GM06990 (cell line): ENCODE measurements at regions not wholly inside any gene's neighbourhood (a gene's known extent, or its start where the extent isn't known, plus 50 kb on each side); places are given as distances from the start of the nearest gene placed in this dataset.

ENCODE experiments used
- DNase-seq: peaks from one replicate; pipeline ENCODE4 v3.0.0-alpha.2; 2011; ENCODE audit not compliant: insufficient read length; ENCODE audit errors: extremely low read depth
- H3K27me3 ChIP-seq: replicated peaks from 2 replicates; pipeline ENCODE4 v1.6.0; 2011; ENCODE audit warnings: low read length; ENCODE audit not compliant: control insufficient read depth, insufficient read depth
- H3K36me3 ChIP-seq: 2 replicates; pipeline ENCODE4 v1.5.1; 2011; ENCODE audit warnings: low read length; ENCODE audit not compliant: control insufficient read depth, insufficient read depth
- H3K4me3 ChIP-seq: replicated peaks from 2 replicates; pipeline ENCODE4 v1.5.1; 2011; ENCODE audit warnings: low read depth, mild to moderate bottlenecking, control low read depth, low read length
- CTCF ChIP-seq: IDR thresholded peaks from 2 replicates; pipeline ENCODE4 v1.5.1; 2011; ENCODE audit warnings: low read length, control low read depth, mild to moderate bottlenecking, inconsistent platforms; ENCODE audit not compliant: insufficient read depth, poor library complexity, severe bottlenecking

DNA sequence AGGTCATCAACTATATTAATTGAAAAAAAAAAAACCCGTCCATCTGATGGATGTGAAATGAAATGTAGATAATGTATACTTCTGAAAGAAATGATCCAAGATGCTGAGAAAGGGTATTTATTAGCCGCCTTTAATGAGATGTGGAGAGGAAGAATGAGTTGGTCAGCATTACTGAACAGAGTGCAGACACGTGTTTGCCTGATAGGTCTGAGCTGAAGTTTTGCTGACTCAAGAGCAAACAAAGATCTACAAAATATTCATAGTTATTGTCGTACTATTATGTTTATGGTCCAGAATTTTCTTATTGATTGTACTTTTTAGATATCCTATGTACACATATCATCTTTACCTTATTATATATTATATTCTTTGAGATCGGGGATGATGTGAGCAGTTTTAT is 235.3 kb downstream of the RDH14 start:
- Histone ChIP-seq H3K36me3 (no peaks in the 10 kb centered on the region), H3K4me3 (no peak overlapping the region), H3K27me3 (no peaks in the 10 kb centered on the region)
- no peak for DNase-seq
- TF ChIP-seq CTCF = no peak

DNA sequence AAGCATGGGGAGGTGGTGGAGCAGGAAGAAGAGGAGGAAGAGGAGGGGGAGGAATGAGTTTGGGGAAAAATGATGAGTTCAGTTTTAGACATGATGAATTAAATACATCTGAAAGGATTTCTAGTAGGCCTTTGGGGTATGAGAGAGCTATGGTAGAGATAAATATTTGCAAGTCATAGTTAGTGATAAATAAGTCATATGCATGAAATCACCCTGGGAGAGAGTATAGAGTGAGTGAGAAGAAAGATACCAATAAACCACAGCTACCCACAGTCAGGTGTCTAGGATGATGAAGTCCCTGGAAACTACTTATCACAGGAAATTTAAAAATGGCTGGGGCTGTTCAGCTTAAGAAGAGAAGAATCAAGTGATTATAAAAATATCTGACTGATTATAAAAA is 240.5 kb downstream of the RDH14 start:
- no peak for DNase-seq
- no peaks in the 10 kb centered on the region for H3K36me3 ChIP-seq
- H3K4me3 ChIP-seq = no peak overlapping the region
- TF ChIP-seq CTCF = no peak
- no peaks in the 10 kb centered on the region for H3K27me3 ChIP-seq

GRCh38 chr2:18317017-18317416 is 243.4 kb downstream of the RDH14 start:
- no peak for DNase-seq
- no peak for TF ChIP-seq CTCF
- no peak overlapping the region for H3K4me3 ChIP-seq
- H3K36me3 ChIP-seq = no peaks in the 10 kb centered on the region
- no peaks in the 10 kb centered on the region for H3K27me3 ChIP-seq

GRCh38 chr2:18312818-18313217 is 247.6 kb downstream of the RDH14 start:
- no peaks in the 10 kb centered on the region for H3K27me3 ChIP-seq
- DNase-seq = no peak
- H3K36me3 ChIP-seq = no peaks in the 10 kb centered on the region
- no peak for TF ChIP-seq CTCF
- H3K4me3 ChIP-seq = no peak overlapping the region

DNA sequence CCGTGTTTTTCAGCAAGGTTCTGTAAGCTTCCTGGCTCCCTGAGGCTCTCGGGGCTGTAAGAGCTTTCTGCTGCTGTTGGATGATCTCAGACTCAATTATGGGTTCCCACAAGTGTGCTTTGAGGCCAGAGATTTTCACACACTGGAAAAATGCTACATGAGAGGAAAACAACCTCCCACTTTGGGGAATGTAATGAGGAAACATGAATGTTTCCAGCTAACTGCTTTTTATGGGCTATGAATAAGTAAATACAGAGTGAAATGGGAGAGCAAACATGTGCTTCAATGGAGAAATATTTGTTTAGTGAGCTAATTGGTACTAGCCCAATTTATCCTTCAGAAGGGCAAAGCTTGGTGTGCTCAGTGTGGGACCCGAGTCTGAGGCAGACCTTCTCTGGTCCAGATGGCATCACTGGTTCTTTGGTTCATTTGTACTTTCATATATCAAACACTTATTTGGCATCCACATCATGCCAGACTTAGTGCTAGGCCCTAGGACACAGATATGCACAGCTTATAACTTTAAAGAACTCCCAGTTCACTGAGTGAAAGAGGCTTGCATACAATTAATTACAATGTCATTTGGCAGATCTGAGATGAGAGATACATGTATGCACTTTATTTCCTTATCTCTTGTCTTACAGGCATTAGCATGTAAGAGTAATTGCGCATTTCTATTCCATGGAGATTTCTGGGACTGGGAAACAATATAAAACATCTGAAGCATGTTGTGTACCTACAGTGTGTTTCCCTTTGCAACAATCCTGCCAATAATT is 248.8 kb downstream of the RDH14 start:
- no peak overlapping the region for H3K4me3 ChIP-seq
- H3K27me3 ChIP-seq = no peaks in the 10 kb centered on the region
- no peak for DNase-seq
- no peaks in the 10 kb centered on the region for H3K36me3 ChIP-seq
- TF ChIP-seq CTCF = no peak

GRCh38 chr2:18309627-18310026 is 250.8 kb downstream of the RDH14 start:
- no peak for DNase-seq
- Histone ChIP-seq H3K36me3 (no peaks in the 10 kb centered on the region), H3K27me3 (no peaks in the 10 kb centered on the region), H3K4me3 (no peak overlapping the region)
- TF ChIP-seq CTCF = no peak
